H9 (cell line): ENCODE measurements at regions not wholly inside any gene's neighbourhood (a gene's known extent, or its start where the extent isn't known, plus 50 kb on each side); places are given as distances from the start of the nearest gene placed in this dataset.

Experiments
- DNase-seq: peaks from one replicate; pipeline ENCODE4 v3.0.0-alpha.2; 2017
- H2AFZ ChIP-seq: one replicate; pipeline ENCODE4 v1.6.1; 2013; ENCODE audit warnings: mild to moderate bottlenecking, low read length, control low read depth, moderate library complexity
- H2AK5ac ChIP-seq: 2 replicates; pipeline ENCODE4 v1.6.1; 2013; ENCODE audit warnings: low read length, control low read depth, mixed read lengths; ENCODE audit not compliant: insufficient read length
- H2BK120ac ChIP-seq: one replicate; pipeline ENCODE4 v1.6.1; 2013; ENCODE audit warnings: low read depth, mild to moderate bottlenecking, low read length, control low read depth, inconsistent platforms; ENCODE audit not compliant: poor library complexity, severe bottlenecking
- H2BK12ac ChIP-seq: 2 replicates; pipeline ENCODE4 v1.6.1; 2013; ENCODE audit warnings: low read length, control low read depth, mixed read lengths, low read depth; ENCODE audit not compliant: insufficient read length
- H2BK15ac ChIP-seq: 2 replicates; pipeline ENCODE4 v1.6.1; 2013; ENCODE audit warnings: low read depth, low read length, control low read depth
- H2BK20ac ChIP-seq: one replicate; pipeline ENCODE4 v1.6.1; 2013; ENCODE audit warnings: low read depth, mild to moderate bottlenecking, low read length, control low read depth, inconsistent platforms; ENCODE audit not compliant: poor library complexity, severe bottlenecking
- H2BK5ac ChIP-seq: 2 replicates; pipeline ENCODE4 v1.6.1; 2013; ENCODE audit warnings: low read length, control low read depth, mixed read lengths; ENCODE audit not compliant: insufficient read length
- H3K14ac ChIP-seq: 2 replicates; pipeline ENCODE4 v1.6.1; 2013; ENCODE audit warnings: low read length, control low read depth; ENCODE audit not compliant: insufficient read depth
- H3K18ac ChIP-seq: 2 replicates; pipeline ENCODE4 v1.6.1; 2013; ENCODE audit warnings: low read depth, mild to moderate bottlenecking, mixed read lengths, low read length, control low read depth; ENCODE audit not compliant: insufficient read length
- H3K23ac ChIP-seq: 2 replicates; pipeline ENCODE4 v1.6.1; 2013; ENCODE audit warnings: low read length, control low read depth, mixed read lengths, low read depth; ENCODE audit not compliant: insufficient read length
- H3K23me2 ChIP-seq: 2 replicates; pipeline ENCODE4 v1.6.1; 2013; ENCODE audit warnings: low read depth, mild to moderate bottlenecking, mixed read lengths, low read length, control low read depth; ENCODE audit not compliant: insufficient read length, poor library complexity, severe bottlenecking
- H3K27ac ChIP-seq: 2 replicates; pipeline ENCODE4 v1.5.1; 2013; ENCODE audit warnings: low read length, control low read depth, mixed read lengths, low read depth; ENCODE audit not compliant: insufficient read length
- H3K27me3 ChIP-seq: 2 replicates; pipeline ENCODE4 v1.6.1; 2013; ENCODE audit warnings: low read length, control low read depth, inconsistent platforms; ENCODE audit not compliant: insufficient read depth
- H3K4ac ChIP-seq: 2 replicates; pipeline ENCODE4 v1.6.1; 2013; ENCODE audit warnings: low read depth, mild to moderate bottlenecking, control low read depth, inconsistent platforms, low read length, moderate library complexity
- H3K4me1 ChIP-seq: 2 replicates; pipeline ENCODE4 v1.6.1; 2013; ENCODE audit warnings: low read length, control low read depth, inconsistent platforms; ENCODE audit not compliant: insufficient read depth
- H3K4me2 ChIP-seq: 2 replicates; pipeline ENCODE4 v1.6.1; 2013; ENCODE audit warnings: low read length, control low read depth, mixed read lengths; ENCODE audit not compliant: insufficient read length, insufficient read depth
- H3K56ac ChIP-seq: 2 replicates; pipeline ENCODE4 v1.6.1; 2013; ENCODE audit warnings: low read depth, mild to moderate bottlenecking, mixed read lengths, low read length, control low read depth; ENCODE audit not compliant: insufficient read length
- H3K79me1 ChIP-seq: 2 replicates; pipeline ENCODE4 v1.6.1; 2013; ENCODE audit warnings: low read depth, mild to moderate bottlenecking, moderate library complexity, low read length, control low read depth, inconsistent platforms; ENCODE audit not compliant: insufficient read depth, poor library complexity, severe bottlenecking
- H3K79me2 ChIP-seq: 2 replicates; pipeline ENCODE4 v1.6.1; 2013; ENCODE audit warnings: low read length, control low read depth, inconsistent platforms; ENCODE audit not compliant: insufficient read depth
- H3K9ac ChIP-seq: 2 replicates; pipeline ENCODE4 v1.6.1; 2013; ENCODE audit warnings: low read length, control low read depth, mixed read lengths; ENCODE audit not compliant: insufficient read length; ENCODE audit errors: extremely low read depth
- H3K9me3 ChIP-seq: one replicate; pipeline ENCODE4 v1.6.1; 2013; ENCODE audit warnings: low read depth, low read length, inconsistent platforms; ENCODE audit not compliant: control insufficient read depth
- H3T11ph ChIP-seq: one replicate; pipeline ENCODE4 v1.6.1; 2013; ENCODE audit warnings: mild to moderate bottlenecking, low read length, control low read depth, inconsistent platforms
- H4K20me1 ChIP-seq: one replicate; pipeline ENCODE4 v1.6.1; 2013; ENCODE audit not compliant: control insufficient read depth, insufficient read length, insufficient read depth
- H4K5ac ChIP-seq: 2 replicates; pipeline ENCODE4 v1.6.1; 2013; ENCODE audit warnings: low read depth, mild to moderate bottlenecking, mixed read lengths, low read length, control low read depth; ENCODE audit not compliant: insufficient read length
- H4K8ac ChIP-seq: replicated peaks from 2 replicates; pipeline ENCODE4 v1.6.1; 2013; ENCODE audit warnings: low read length, control low read depth, mixed read lengths, low read depth; ENCODE audit not compliant: insufficient read length
- H4K91ac ChIP-seq: 2 replicates; pipeline ENCODE4 v1.6.1; 2013; ENCODE audit warnings: low read depth, mild to moderate bottlenecking, moderate library complexity, mixed read lengths, low read length, control low read depth; ENCODE audit not compliant: insufficient read length
- H3K27ac Mint-ChIP-seq, 3 experiments: 2 replicates in 2 of 3; 3 replicates in 1 of 3; pipeline ENCODE4 v1.8.0; 2020 to 2021; ENCODE audit warnings: mixed read lengths in 3 of 3, mild to moderate bottlenecking in 1 of 3, moderate library complexity in 1 of 3
- H3K27me3 Mint-ChIP-seq: 2 replicates; pipeline ENCODE4 v1.8.0; 2021; ENCODE audit warnings: low read depth, mild to moderate bottlenecking, moderate library complexity, mixed read lengths
- H3K36me3 Mint-ChIP-seq, 3 experiments: 2 replicates in 2 of 3; 3 replicates in 1 of 3; pipeline ENCODE4 v1.8.0; 2020 to 2021; ENCODE audit warnings: low read depth in 3 of 3, mixed read lengths in 3 of 3; ENCODE audit not compliant: insufficient read depth in 1 of 3
- H3K4me1 Mint-ChIP-seq, 2 experiments: 2 replicates each; pipeline ENCODE4 v1.8.0; 2020; ENCODE audit warnings: mixed read lengths in 2 of 2
- H3K4me3 Mint-ChIP-seq, 2 experiments: 2 replicates in 1 of 2; 3 replicates in 1 of 2; pipeline ENCODE4 v1.8.0; 2020 to 2021; ENCODE audit warnings: mild to moderate bottlenecking in 2 of 2, mixed read lengths in 2 of 2, moderate library complexity in 1 of 2
- H3K9me3 Mint-ChIP-seq, 2 experiments: 2 replicates in 1 of 2; 3 replicates in 1 of 2; pipeline ENCODE4 v1.8.0; 2020; ENCODE audit warnings: mild to moderate bottlenecking in 2 of 2, mixed read lengths in 2 of 2, moderate library complexity in 1 of 2
- CTCF ChIP-seq: fragments of 200-600 bp; sonication (generic); conservative IDR thresholded peaks from 3 replicates; pipeline ENCODE4 v1.8.0; 2021; ENCODE audit warnings: antibody characterized with exemption, mild to moderate bottlenecking
- WGBS: extraction: QIAGEN DNeasy Blood & Tissue Kit; methylation state at CpG from one replicate; pipeline ENCODE4 v1.1.7; 2013; ENCODE audit warnings: missing lambda C conversion rate, low lambda C conversion rate, mixed read lengths; ENCODE audit not compliant: insufficient read length; ENCODE audit errors: extremely low coverage; 5-methylcytosine and 5-hydroxymethylcytosine counted together

GRCh38 chr14:43778937-43779639 is 728.0 kb downstream of the FSCB start:
- no peak overlapping the region for H3K18ac ChIP-seq
- Mint-ChIP-seq H3K9me3 (peaks cover 9 to 11% of the 10 kb centered on the region in 2 experiments; a peak in 4 of 5 replicates), H3K4me3 (no peak overlapping the region), H3K36me3 (peaks cover 0 to 8% (median 4%) of the 10 kb centered on the region in 3 experiments; a peak in 5 of 7 replicates), H3K27ac (no peak overlapping the region), H3K4me1 (peaks cover 11 to 15% of the 10 kb centered on the region in 2 experiments), H3K27me3 (no peaks in the 10 kb centered on the region)
- H3K27ac ChIP-seq = no peak overlapping the region
- no peaks in the 10 kb centered on the region for H4K20me1 ChIP-seq
- H3K9ac ChIP-seq = no peak overlapping the region
- H2BK12ac ChIP-seq = no peak overlapping the region
- no peak overlapping the region for H3T11ph ChIP-seq
- no peak overlapping the region for H4K5ac ChIP-seq
- H3K56ac ChIP-seq = no peak overlapping the region
- no peaks in the 10 kb centered on the region for H3K27me3 ChIP-seq
- H3K79me2 ChIP-seq = no peaks in the 10 kb centered on the region
- no peak overlapping the region for H2BK15ac ChIP-seq
- H2BK5ac ChIP-seq = no peak overlapping the region
- H2AK5ac ChIP-seq = no peak overlapping the region
- no peak overlapping the region for H3K4me2 ChIP-seq
- H2AFZ ChIP-seq = no peak overlapping the region
- H2BK120ac ChIP-seq = no peak overlapping the region
- no peak overlapping the region for H3K14ac ChIP-seq
- H4K8ac ChIP-seq = no peak overlapping the region
- no peaks in the 10 kb centered on the region for H3K4me1 ChIP-seq
- H3K9me3 ChIP-seq = no peaks in the 10 kb centered on the region
- no peak overlapping the region for H4K91ac ChIP-seq
- DNase-seq = no peak
- H3K23me2 ChIP-seq = no peaks in the 10 kb centered on the region
- H3K79me1 ChIP-seq = no peaks in the 10 kb centered on the region
- no peak for TF ChIP-seq CTCF
- H2BK20ac ChIP-seq = no peak overlapping the region
- H3K4ac ChIP-seq = no peak overlapping the region
- no CpG with 5 or more reads among the region's 2 CpGs for WGBS
- H3K23ac ChIP-seq = no peak overlapping the region
